H1 (cell line): ENCODE measurements at regions not wholly inside any gene's neighbourhood (a gene's known extent, or its start where the extent isn't known, plus 50 kb on each side); places are given as distances from the start of the nearest gene placed in this dataset.

ENCODE experiments used
- CTCF ChIA-PET: fragments of 300-600 bp; sonication (Branson Sonifier 250); formaldehyde crosslinking; loops from one replicate; lab custom pipeline; 2021; ENCODE audit not compliant: partially characterized antibody; lab: Charles Lee
- POLR2A ChIA-PET: fragments of 300-600 bp; sonication (Branson Sonifier 250); formaldehyde crosslinking; loops from one replicate; lab custom pipeline; 2021; ENCODE audit warnings: inconsistent platforms; ENCODE audit not compliant: partially characterized antibody; lab: Charles Lee
- DNase-seq, 2 experiments: peaks; one replicate each; pipeline versions ENCODE4 v3.0.0 to v3.0.0-alpha.2; 2010 to 2022; ENCODE audit warnings: low spot score in 2 of 2, low read depth in 1 of 2, mixed read lengths in 1 of 2
- FAIRE-seq: peaks from 2 replicates; lab custom pipeline; 2011; peaks lifted over from hg19 to GRCh38; lab: Jason Lieb, UNC
- H2AFZ ChIP-seq: 2 replicates; pipeline ENCODE4 v1.8.1; 2012; ENCODE audit warnings: low read length, inconsistent platforms
- H2AK5ac ChIP-seq: 2 replicates; pipeline ENCODE4 v1.6.1; 2013; ENCODE audit warnings: low read depth, low read length
- H2BK120ac ChIP-seq: replicated peaks from 2 replicates; pipeline ENCODE3; 2013; ENCODE audit warnings: low read depth, low read length, inconsistent platforms
- H2BK12ac ChIP-seq: 2 replicates; pipeline ENCODE4 v1.6.1; 2013; ENCODE audit warnings: low read depth, low read length
- H2BK15ac ChIP-seq: 2 replicates; pipeline ENCODE4 v1.6.1; 2013; ENCODE audit warnings: low read length
- H2BK20ac ChIP-seq: 2 replicates; pipeline ENCODE4 v1.6.1; 2013; ENCODE audit warnings: low read length
- H2BK5ac ChIP-seq: 2 replicates; pipeline ENCODE4 v1.6.1; 2013; ENCODE audit warnings: low read depth, low read length
- H3K14ac ChIP-seq: 2 replicates; pipeline ENCODE4 v1.6.1; 2013; ENCODE audit warnings: inconsistent platforms; ENCODE audit not compliant: insufficient read length
- H3K18ac ChIP-seq: 2 replicates; pipeline ENCODE4 v1.6.1; 2013; ENCODE audit warnings: low read length; ENCODE audit errors: extremely low read depth
- H3K23ac ChIP-seq: 2 replicates; pipeline ENCODE4 v1.6.1; 2013; ENCODE audit warnings: inconsistent platforms; ENCODE audit not compliant: insufficient read length
- H3K23me2 ChIP-seq: 2 replicates; pipeline ENCODE4 v1.6.1; 2013; ENCODE audit warnings: low read depth, low read length
- H3K27ac ChIP-seq: 2 replicates; pipeline ENCODE4 v1.6.1; 2011; ENCODE audit warnings: low read depth, low read length, inconsistent platforms
- H3K27me3 ChIP-seq, 4 experiments: replicated peaks in 1 of 4; 1 replicate in 1 of 4; 2 replicates in 3 of 4; pipeline versions ENCODE4 v1.6.1 to v1.8.1; 2011 to 2013; ENCODE audit warnings: low read length in 3 of 4, mild to moderate bottlenecking in 3 of 4, inconsistent platforms in 2 of 4, mixed read lengths in 2 of 4, moderate library complexity in 1 of 4; ENCODE audit not compliant: control insufficient read depth in 3 of 4, insufficient read depth in 3 of 4; ENCODE audit errors: extremely low read depth in 1 of 4
- H3K36me3 ChIP-seq, 4 experiments: 2 replicates each; pipeline versions ENCODE4 v1.6.1 to v1.8.1; 2011 to 2013; ENCODE audit warnings: mild to moderate bottlenecking in 4 of 4, low read length in 3 of 4, moderate library complexity in 2 of 4, control low read depth in 1 of 4, inconsistent platforms in 1 of 4; ENCODE audit not compliant: insufficient read depth in 4 of 4, control insufficient read depth in 2 of 4
- H3K4ac ChIP-seq: replicated peaks from 2 replicates; pipeline ENCODE3; 2013; ENCODE audit warnings: low read length, low read depth, mixed read lengths, inconsistent platforms; ENCODE audit not compliant: insufficient read length
- H3K4me1 ChIP-seq, 4 experiments: replicated peaks in 1 of 4; 1 replicate in 1 of 4; 2 replicates in 3 of 4; pipeline versions ENCODE4 v1.6.1 to v1.8.1; 2011 to 2013; ENCODE audit warnings: low read length in 3 of 4, inconsistent platforms in 2 of 4, mixed read lengths in 1 of 4; ENCODE audit not compliant: insufficient read depth in 4 of 4, control insufficient read depth in 3 of 4
- H3K4me2 ChIP-seq, 2 experiments: 2 replicates each; pipeline versions ENCODE4 v1.6.1 to v1.8.1; 2011 to 2013; ENCODE audit warnings: low read depth in 2 of 2, low read length in 2 of 2, control low read depth in 1 of 2, inconsistent platforms in 1 of 2, mild to moderate bottlenecking in 1 of 2; ENCODE audit not compliant: insufficient read depth in 1 of 2
- H3K4me3 ChIP-seq, 4 experiments: fragments of 200-600, 300-600 bp in 1 of 4; sonication (generic), shearing (Covaris generic), sonication (Bioruptor Twin) in 1 of 4; 2 replicates each; pipeline versions ENCODE4 v1.5.1 to v1.8.1; 2011 to 2016; ENCODE audit warnings: low read length in 4 of 4, low read depth in 3 of 4, control low read depth in 2 of 4, inconsistent platforms in 2 of 4, mild to moderate bottlenecking in 2 of 4, mixed read lengths in 1 of 4, moderate library complexity in 1 of 4; ENCODE audit not compliant: insufficient read depth in 2 of 4; ENCODE audit errors: extremely low read depth in 1 of 4
- H3K56ac ChIP-seq: replicated peaks from 2 replicates; pipeline ENCODE3; 2013; ENCODE audit warnings: low read depth, mild to moderate bottlenecking, mixed read lengths, low read length, inconsistent platforms; ENCODE audit not compliant: insufficient read length
- H3K79me1 ChIP-seq: 2 replicates; pipeline ENCODE4 v1.6.1; 2013; ENCODE audit warnings: low read depth, low read length, control low read depth
- H3K79me2 ChIP-seq, 2 experiments: 2 replicates each; pipeline versions ENCODE4 v1.6.1 to v1.8.1; 2012 to 2013; ENCODE audit warnings: low read length in 2 of 2, mild to moderate bottlenecking in 2 of 2, inconsistent platforms in 1 of 2; ENCODE audit not compliant: insufficient read depth in 2 of 2, control insufficient read depth in 1 of 2
- H3K9ac ChIP-seq, 4 experiments: replicated peaks in 1 of 4; 1 replicate in 1 of 4; 2 replicates in 3 of 4; pipeline versions ENCODE4 v1.6.1 to v1.8.1; 2011 to 2013; ENCODE audit warnings: low read depth in 3 of 4, low read length in 3 of 4, control low read depth in 2 of 4, mild to moderate bottlenecking in 2 of 4, moderate library complexity in 2 of 4, inconsistent platforms in 1 of 4; ENCODE audit errors: extremely low read depth in 1 of 4
- H3K9me3 ChIP-seq, 2 experiments: 2 replicates each; pipeline versions ENCODE4 v1.6.1 to v1.8.1; 2012 to 2013; ENCODE audit warnings: mild to moderate bottlenecking in 2 of 2, moderate library complexity in 2 of 2, control low read depth in 1 of 2, inconsistent platforms in 1 of 2, low read depth in 1 of 2, low read length in 1 of 2, mixed read lengths in 1 of 2; ENCODE audit not compliant: insufficient read depth in 2 of 2
- H4K20me1 ChIP-seq, 2 experiments: replicated peaks in 1 of 2; 2 replicates each; pipeline versions ENCODE3 to v1.8.1; 2011 to 2013; ENCODE audit warnings: inconsistent platforms in 2 of 2, low read length in 2 of 2, mild to moderate bottlenecking in 1 of 2; ENCODE audit not compliant: insufficient read depth in 2 of 2, control insufficient read depth in 1 of 2
- H4K5ac ChIP-seq: 2 replicates; pipeline ENCODE4 v1.6.1; 2013; ENCODE audit warnings: low read length, low read depth, mixed read lengths, inconsistent platforms; ENCODE audit not compliant: insufficient read length
- H4K8ac ChIP-seq: 2 replicates; pipeline ENCODE4 v1.8.0; 2013; ENCODE audit warnings: mild to moderate bottlenecking, moderate library complexity, low read length, inconsistent platforms; ENCODE audit not compliant: insufficient read depth; ENCODE audit errors: extremely low read depth
- H4K91ac ChIP-seq: replicated peaks from 2 replicates; pipeline ENCODE3; 2013; ENCODE audit warnings: low read length, mixed read lengths, inconsistent platforms; ENCODE audit not compliant: insufficient read length
- ASH2L ChIP-seq: fragments of 200-600, 300-600 bp; sonication (generic); IDR thresholded peaks from one replicate; pipeline ENCODE4 v1.7.1; 2017; ENCODE audit warnings: low read length
- BACH1 ChIP-seq: IDR thresholded peaks from 2 replicates; pipeline ENCODE4 v1.6.1; 2012; ENCODE audit warnings: low read length, improper control_type of control experiment
- CHD2 ChIP-seq: IDR thresholded peaks from 2 replicates; pipeline ENCODE4 v1.6.1; 2012; ENCODE audit warnings: low read length, improper control_type of control experiment
- EGR1 ChIP-seq: IDR thresholded peaks from 2 replicates; pipeline ENCODE4 v1.6.1; 2011; ENCODE audit warnings: low read depth, low read length, borderline replicate concordance
- EP300 ChIP-seq, 2 experiments: IDR thresholded peaks; 1 replicate in 1 of 2; 2 replicates in 1 of 2; pipeline ENCODE4 v1.6.1; 2011 to 2012; ENCODE audit warnings: low read depth in 2 of 2, low read length in 2 of 2, mild to moderate bottlenecking in 2 of 2, borderline replicate concordance in 1 of 2, inconsistent platforms in 1 of 2, moderate library complexity in 1 of 2
- EZH2 ChIP-seq: fragments of 200-600 bp; sonication (generic); IDR thresholded peaks from 2 replicates; pipeline ENCODE4 v1.7.1; 2012; ENCODE audit warnings: low read depth, mild to moderate bottlenecking, moderate library complexity, low read length, inconsistent platforms; ENCODE audit not compliant: severe bottlenecking
- HDAC6 ChIP-seq: IDR thresholded peaks from one replicate; pipeline ENCODE4 v1.7.1; 2012; ENCODE audit warnings: low read depth, mild to moderate bottlenecking, inconsistent platforms, low read length, moderate library complexity
- NANOG ChIP-seq: IDR thresholded peaks from 2 replicates; pipeline ENCODE4 v1.6.1; 2011; ENCODE audit warnings: low read length, low read depth, mild to moderate bottlenecking, inconsistent platforms; ENCODE audit not compliant: insufficient read depth, poor library complexity, severe bottlenecking
- NRF1 ChIP-seq: IDR thresholded peaks from 2 replicates; pipeline ENCODE4 v1.6.1; 2011; ENCODE audit warnings: mild to moderate bottlenecking, low read depth, low read length, improper control_type of control experiment
- PHF8 ChIP-seq: fragments of 200-600 bp; sonication (generic); conservative IDR thresholded peaks from 2 replicates; pipeline ENCODE4 v1.7.1; 2012; ENCODE audit warnings: low read depth, mild to moderate bottlenecking, inconsistent platforms, low read length, moderate library complexity
- POU5F1 ChIP-seq: IDR thresholded peaks from 2 replicates; pipeline ENCODE4 v1.6.1; 2011; ENCODE audit warnings: low read depth, mild to moderate bottlenecking, low read length, moderate library complexity
- RBBP5 ChIP-seq: IDR thresholded peaks from 2 replicates; pipeline ENCODE4 v1.7.1; 2012; ENCODE audit warnings: low read depth, mild to moderate bottlenecking, inconsistent platforms, low read length, moderate library complexity, borderline replicate concordance
- SUZ12 ChIP-seq: fragments of 200-600 bp; sonication (generic); IDR thresholded peaks from 2 replicates; pipeline ENCODE4 v1.6.1; 2012; ENCODE audit warnings: mild to moderate bottlenecking, inconsistent platforms, low read length, moderate library complexity, mixed read lengths
- TAF7 ChIP-seq: optimal IDR thresholded peaks from 2 replicates; pipeline ENCODE3; 2011; ENCODE audit warnings: low read depth, mild to moderate bottlenecking, inconsistent platforms, low read length, moderate library complexity, borderline replicate concordance
- TBP ChIP-seq: IDR thresholded peaks from 2 replicates; pipeline ENCODE4 v1.6.1; 2011; ENCODE audit warnings: low read depth, low read length, improper control_type of control experiment
- WGBS, 2 experiments: shearing (Covaris generic) in 1 of 2; methylation state at CpG; one replicate each; pipeline versions ENCODE4 v1.1.6 to v1.1.7; 2013 to 2015; ENCODE audit warnings: low lambda C conversion rate in 2 of 2, mixed read lengths in 2 of 2, inconsistent platforms in 1 of 2, low coverage in 1 of 2, missing lambda C conversion rate in 1 of 2; ENCODE audit not compliant: insufficient replicate concordance in 2 of 2, insufficient coverage in 1 of 2, insufficient read length in 1 of 2; ENCODE audit errors: extremely low coverage in 1 of 2, missing lambda C conversion rate in 1 of 2; 5-methylcytosine and 5-hydroxymethylcytosine counted together

GRCh38 chr2:198308368-198308767, 504.0 kb downstream of the PLCL1 start:
- Histone ChIP-seq H2AFZ (no peak overlapping the region), H3K23ac (no peak overlapping the region), H4K8ac (no peak overlapping the region), H3K79me2 (no peaks in the 10 kb centered on the region), H4K20me1 (no peaks in the 10 kb centered on the region), H2BK120ac (no peak overlapping the region), H2BK15ac (no peak overlapping the region), H3K79me1 (no peaks in the 10 kb centered on the region), H2BK12ac (no peak overlapping the region), H3K23me2 (no peaks in the 10 kb centered on the region; the same call in 1 of the 2 replicates), H2AK5ac (no peak overlapping the region), H3K4ac (no peak overlapping the region), H3K4me2 (no peak overlapping the region), H3K27me3 (no peaks in the 10 kb centered on the region), H3K9ac (no peak overlapping the region), H3K56ac (no peak overlapping the region), H4K5ac (no peak overlapping the region), H2BK20ac (no peak overlapping the region), H3K18ac (no peak overlapping the region), H3K4me3 (no peak overlapping the region), H2BK5ac (no peak overlapping the region), H4K91ac (no peak overlapping the region), H3K36me3 (no peaks in the 10 kb centered on the region), H3K9me3 (no peaks in the 10 kb centered on the region), H3K4me1 (no peaks in the 10 kb centered on the region; a peak in 2 of 7 replicates), H3K14ac (no peak overlapping the region), H3K27ac (no peak overlapping the region)
- DNase-seq, result no peak
- WGBS, 2 experiments, result 88% methylated on average over 3 of the region's 3 CpGs; no CpG with 5 or more reads in 1 of the 2 experiments
- TF ChIP-seq EZH2 (no peak), HDAC6 (no peak), CHD2 (no peak), SUZ12 (no peak), EP300 (IDR thresholded peaks at IDR 0.05; ENCODE audit: borderline replicate concordance in 1 of 2, low read depth in 2 of 2, low read length in 2 of 2) (no peak), RBBP5 (no peak), PHF8 (no peak), EGR1 (no peak), NRF1 (no peak), TBP (no peak), NANOG (no peak), BACH1 (no peak), ASH2L (no peak), POU5F1 (no peak), TAF7 (no peak)
- ChIA-PET CTCF (interaction anchor here (2.2 kb wide), 1 partner anchor 14 kb away, joined by 7 read pairs; no protein-coding TSS in a partner anchor), POLR2A (no interaction called here)
- no peak for FAIRE-seq
